CD4-positive, alpha-beta T cell treated with Interleukin-4 for 4 hours (primary cell): ENCODE measurements at regions not wholly inside any gene's neighbourhood (a gene's known extent, or its start where the extent isn't known, plus 50 kb on each side); places are given as distances from the start of the nearest gene placed in this dataset.
"Not testable (repeated sequence)": the region's sequence is repeated elsewhere in the genome, so short reads cannot be mapped to it uniquely, and the experiment has no call there.

Experiments used
- DNase-seq: peaks from one replicate; pipeline ENCODE4 v3.0.0-alpha.2; 2020

DNA sequence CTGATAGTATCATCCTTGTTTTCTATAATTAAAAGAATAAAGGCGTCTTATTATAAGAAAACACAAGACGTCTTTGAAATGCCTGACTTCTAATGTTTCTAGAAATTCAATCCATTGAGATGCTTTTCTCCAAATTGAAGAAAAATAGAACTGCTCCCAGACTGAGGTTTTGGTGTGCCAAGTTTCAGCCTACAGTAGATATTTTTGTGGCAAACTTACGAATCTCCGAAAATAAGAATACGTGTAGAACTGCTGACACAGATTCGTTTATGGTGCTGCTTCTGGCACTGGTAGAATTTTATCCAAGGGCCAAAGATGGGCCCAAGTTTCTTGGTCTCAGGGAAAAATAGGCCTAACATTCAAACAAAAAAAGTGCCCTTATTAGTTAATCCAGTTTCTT is 554.5 kb upstream of the NR5A2 start:
- DNase-seq: no peak

DNA sequence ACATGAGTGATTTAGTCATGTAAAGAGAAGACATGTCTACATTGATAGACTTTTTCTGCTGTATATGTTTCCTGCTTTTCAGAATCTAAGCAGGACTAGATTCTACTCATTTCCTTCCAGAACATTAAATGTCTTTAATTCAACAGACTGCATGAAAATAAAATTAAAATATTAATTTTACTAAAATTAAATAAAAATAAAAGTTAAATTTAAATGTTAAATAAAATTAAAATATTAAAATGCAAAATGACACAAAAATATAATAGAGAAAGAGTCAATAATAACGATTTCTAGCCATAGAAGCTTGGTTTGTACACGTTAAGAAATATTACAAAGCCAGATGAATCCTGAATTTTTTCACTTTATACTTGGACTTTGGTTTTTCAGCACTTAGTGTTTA is 552.8 kb upstream of the NR5A2 start:
- no peak for DNase-seq

DNA sequence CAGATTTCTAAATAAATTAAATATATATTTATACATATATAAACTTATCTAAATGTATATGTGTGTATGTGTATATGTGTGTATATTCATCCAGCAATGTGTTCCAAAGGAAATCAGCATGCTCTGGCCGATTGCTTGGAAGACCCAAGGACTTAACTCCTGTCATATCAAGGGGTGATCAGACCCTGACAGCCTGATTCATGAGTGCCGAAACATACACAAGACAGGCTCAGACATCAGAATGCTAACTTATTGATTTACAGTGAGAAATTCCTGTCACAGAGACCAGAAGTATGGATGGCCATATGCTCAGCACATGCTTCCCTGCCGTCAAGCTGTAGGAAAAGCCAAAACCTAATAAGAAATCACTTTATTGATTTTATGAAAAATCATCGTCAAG is 545.1 kb upstream of the NR5A2 start:
- no peak for DNase-seq

DNA sequence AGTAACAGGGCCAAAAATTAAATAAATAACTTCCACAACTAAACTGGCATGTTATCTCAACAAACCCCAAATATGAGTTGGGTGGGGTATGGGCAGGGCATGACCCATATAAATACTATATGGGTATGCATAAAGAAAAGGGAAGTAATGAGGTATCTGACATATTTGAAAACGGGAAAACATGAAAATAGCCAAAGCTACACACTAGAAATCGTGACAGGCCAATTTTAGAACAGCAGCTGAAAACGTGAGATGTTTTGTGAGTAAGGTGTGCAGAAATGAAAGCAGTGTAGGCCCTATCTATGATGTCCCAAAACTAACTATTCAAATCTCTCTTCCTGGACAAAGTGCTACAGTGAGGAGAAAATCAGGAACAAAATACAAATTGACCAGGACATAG is 537.9 kb upstream of the NR5A2 start:
- DNase-seq: no peak

DNA sequence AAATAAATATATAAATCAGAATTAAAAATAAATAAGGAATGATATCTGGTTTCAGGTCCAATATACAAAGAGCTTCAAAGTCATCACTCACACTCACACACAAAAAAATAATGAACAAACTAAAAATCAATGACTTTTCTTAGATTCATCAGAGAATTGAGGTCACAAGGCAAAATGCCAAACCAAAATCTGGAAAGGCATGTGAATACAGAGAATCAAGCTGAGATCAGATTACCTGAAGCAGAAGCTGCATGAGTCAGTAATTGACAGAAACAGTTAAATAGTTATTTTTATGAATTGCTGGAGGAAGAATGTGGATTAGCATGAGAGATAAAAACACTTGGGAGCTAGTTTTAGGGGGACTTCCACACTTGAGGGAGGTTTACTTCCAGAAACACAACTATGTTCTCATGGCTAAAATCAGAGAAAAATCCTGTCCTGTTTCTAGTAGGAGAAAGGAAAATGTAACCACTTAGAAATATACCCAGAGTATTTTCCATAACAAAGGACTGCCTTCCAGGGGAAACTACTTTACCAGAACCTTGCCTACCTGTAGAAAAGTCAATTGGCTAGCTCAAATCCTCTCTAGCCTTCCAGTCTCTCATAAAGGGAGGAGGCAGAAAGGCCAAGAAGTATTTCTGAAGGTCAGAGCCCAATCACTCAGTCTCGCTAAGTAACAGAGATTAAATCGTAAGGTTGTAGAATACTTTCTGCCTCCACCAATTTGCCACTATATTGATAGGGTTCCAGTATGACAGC is 536.6 kb upstream of the NR5A2 start:
- no peak for DNase-seq

DNA sequence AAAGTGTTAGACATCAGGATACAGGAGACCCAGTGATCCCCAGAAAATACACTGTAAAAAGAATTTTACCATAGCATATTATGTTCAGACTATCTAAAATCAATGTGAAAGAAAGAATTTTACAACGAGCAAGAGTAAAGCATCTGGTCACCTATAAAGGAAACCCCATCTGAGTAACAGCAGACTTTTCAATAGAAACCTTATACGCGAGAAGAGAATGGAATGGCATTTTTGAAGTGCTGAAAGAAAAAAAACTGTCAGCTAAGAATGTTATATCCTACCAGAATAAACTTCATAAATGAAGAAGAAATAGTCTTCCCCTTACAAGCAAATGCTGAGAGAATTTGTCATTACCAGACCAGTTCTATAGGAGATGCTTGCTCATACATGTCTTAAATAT is 532.1 kb upstream of the NR5A2 start:
- no peak for DNase-seq

DNA sequence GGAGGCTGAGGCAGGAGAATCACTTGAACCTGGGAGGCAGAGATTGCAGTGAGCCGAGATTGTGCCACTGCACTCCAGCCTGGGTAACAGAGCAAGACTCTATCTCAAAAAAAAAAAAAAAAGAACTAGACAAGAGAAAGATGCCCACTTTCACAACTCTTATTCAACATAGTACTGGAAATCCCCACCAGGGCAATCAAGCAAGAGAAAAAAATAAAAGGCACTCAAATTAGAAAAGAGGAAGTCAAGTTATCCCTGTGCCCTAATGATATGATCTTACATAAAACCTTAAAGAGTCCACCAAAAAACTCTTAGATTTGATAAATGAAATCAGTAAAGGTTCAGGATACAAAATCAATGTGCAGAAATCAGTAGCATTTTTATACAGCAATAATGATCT is 528.7 kb upstream of the NR5A2 start:
- not testable (repeated sequence) for DNase-seq

DNA sequence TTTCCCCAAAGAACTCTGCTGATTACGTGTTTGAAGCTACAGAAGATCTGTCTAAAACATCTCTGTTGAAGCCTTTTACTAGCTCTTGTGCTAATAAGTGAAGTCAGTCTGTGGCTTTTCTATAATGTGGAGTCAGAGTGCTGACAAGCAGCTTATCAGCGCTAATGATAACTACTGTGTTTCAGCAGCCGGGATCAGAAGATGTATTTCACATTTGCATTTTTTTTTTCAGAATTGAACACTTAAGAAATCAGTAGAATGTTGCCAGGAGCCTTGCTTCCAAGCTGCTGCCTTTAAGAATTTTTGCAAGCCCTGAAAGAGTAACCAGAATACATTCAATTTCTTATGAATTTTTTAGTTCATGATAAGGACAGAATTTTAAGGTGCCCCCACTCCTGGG is 519.4 kb upstream of the NR5A2 start:
- DNase-seq: no peak

DNA sequence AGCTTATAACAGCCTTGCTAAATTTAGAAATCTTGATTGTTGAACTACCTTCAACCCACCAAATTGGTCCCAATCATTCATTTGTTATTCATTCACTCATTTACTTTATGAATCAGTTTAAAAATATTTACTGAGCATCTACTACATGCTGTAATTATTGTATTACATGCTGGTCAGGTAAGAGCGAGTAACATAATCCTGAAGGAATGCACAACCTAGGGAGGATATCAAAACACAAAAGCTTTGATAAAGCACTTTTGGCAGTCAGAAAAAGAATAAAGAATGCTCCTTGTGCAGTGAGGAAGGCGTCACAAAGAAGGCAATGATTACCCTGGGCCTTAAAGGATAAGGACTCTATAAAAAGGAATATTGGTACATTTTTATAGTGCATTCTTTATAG is 518.9 kb upstream of the NR5A2 start:
- DNase-seq: no peak

DNA sequence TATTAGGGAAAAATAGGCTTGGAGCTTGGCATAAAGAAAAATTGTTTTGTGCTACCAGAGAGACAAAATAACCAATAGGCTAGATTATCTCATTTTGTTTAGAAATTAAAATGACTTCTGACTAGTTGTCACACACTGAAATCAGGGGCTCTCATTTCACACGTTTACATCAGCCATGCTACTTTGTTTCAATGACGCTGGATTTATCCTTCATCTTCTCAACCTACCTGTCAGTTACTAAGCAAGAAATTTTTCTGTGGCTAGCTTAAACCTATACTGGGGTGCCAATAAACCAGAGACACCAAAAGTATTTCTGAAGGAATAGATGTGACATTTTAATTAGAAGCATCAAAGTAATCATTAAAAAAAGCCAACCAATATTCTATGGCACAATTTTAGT is 518.1 kb upstream of the NR5A2 start:
- DNase-seq: no peak

DNA sequence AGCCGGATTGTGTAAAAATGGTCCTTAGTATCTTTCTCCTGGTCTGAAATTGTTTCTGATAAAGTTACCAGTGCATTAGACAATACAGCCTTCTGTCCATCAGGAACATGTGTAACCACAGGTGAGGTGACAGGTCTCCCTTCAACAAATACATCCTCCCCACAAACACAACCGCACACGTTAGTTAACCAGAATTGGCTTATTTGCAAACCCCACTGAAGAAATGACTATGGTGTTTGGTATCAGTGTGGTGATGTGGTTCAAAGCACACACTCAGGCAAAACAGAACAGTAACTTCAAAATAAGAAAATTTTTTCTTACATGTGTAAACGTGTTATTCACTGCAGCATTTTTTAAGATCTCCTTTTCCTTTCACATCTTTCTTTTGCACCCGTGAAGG is 517.2 kb upstream of the NR5A2 start:
- DNase-seq: no peak

DNA sequence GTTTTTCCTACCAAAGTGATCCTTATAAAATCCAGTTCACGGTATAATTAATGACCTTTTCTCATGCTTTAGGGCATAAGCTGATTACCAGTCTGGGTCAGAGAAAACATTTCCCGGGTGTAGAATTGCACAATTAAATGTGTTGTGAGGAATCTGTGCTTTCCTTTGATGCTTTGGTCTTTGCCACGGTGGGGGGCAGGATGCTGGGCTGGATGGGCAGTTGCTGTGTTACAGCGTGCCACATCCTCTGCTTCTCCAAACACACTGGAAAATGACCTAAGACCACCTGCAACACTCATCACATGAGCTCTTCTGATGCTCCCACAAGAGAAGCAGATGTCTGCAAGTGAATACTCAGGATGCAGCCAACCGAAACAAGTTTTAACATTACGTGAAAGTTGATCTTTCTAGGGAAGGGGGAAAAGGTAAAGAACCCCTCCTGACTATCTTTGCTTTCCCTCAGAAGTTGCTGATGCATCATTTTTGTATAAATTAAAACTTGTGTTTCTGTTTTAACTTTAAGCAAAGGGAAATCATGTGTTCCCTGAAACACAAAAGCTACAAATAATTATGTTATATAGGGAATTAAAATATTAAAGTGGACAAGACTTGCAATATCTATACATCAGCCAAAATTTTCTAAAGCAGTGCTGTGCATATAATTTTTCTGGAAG is 515.3 kb upstream of the NR5A2 start:
- DNase-seq: no peak

DNA sequence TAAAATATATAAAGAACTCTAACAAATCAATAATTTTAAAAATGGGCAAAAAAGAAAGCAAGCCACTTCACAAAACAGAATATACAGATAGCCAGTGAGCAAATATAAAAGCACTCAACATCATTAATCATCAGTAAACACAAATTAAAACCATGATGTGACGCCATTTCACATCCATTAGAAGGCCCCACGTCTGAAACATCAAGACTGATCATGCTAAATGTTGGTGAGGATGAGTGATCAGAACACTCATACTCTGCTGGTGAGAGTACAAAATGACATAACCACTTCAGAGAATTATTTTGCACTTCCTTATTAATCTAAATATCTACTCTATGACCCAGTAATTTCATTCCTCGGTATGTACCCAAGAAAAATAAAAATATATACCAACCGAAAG is 512.2 kb upstream of the NR5A2 start:
- DNase-seq: no peak

DNA sequence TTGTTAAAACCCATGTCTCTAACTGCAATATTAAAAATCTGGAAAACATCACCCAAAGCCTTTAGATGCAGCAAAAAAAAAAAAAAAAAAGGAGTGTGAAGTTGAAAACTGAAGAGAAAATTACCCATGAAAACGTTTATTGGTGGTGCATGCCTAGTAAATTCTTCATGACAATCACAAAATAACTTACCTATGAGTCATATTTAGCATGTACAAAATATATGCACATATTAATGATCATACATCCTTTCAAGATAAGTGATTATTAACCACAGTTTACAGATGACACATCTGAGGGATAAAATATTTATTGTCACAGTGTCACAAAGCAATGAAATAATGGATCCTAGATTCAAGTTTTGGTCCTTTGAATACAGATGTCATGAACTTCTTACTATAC is 505.2 kb upstream of the NR5A2 start:
- DNase-seq: no peak

DNA sequence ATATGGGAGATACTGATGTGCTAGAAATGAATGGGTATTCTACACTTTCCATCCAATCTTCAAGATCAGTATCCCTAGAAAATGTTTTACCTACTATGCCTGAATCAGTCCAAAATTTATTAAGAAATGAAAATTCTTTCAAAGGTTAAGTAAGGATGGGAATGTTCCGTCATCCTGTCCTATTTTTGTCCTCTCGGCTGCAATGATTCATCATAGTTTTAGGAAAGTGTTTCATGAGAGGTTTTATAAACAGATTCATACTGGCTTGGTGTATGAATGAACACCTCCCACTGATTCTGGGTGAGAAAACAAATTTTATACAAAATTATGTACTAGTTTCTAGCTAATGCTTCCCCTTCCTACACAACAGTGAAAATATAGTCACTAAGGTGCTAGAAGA is 504.6 kb upstream of the NR5A2 start:
- DNase-seq: no peak

DNA sequence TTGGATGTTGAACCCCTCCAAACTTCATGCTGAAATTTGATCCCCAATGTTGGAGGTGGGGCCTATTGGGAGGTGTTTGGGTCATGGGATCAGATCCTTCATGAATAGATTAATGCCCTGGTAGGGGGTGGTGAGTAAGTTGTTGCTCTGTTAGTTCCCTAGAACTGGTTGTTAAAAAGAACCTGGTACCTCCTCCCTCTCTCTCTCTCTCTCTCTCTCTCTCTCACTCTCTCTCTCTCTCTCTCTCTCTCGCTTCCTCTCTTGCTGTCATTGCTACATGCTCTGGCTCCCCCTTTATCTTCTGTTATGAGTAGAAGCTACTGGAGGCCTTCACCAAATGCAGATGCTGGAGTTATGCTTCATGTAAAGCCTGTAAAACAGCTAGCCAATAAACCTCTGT is 498.2 kb upstream of the NR5A2 start:
- no peak for DNase-seq

DNA sequence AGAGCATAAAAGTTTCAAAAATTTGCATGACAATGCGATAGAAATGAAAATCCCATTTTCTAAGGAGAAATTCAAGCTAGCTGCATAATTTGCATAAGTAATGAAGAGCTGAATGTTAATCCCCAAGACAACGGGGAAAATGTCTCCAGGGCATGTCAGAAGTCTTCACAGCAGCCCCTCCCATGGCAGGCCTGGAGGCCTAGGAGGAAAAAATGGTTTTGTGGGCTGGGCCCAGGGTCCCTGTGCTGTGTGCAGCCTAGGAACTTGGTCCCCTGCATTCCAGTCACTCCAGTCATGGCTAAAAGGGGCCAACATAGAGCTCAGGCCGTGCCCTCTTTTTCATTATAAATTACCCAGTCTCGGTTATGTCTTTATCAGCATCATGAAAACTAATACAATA is 494.1 kb upstream of the NR5A2 start:
- not testable (repeated sequence) for DNase-seq

DNA sequence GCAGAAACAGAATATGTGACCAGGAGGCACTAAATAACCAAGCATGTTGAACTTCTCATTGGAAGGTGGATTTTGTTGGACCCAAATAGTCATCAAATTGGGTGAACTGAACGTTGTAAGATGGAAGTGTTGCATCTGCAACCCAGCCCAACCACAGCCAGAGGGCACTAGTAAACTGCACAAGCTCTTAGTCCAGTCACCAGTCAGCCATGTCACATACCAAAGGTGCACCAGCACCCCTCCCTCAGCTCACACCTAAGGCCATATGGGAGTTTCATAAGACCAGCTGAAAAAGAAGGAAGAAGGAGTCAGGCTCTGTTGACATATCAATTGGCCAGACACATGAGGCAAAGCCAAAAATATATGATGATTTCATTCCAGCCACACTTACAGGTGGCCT is 481.7 kb upstream of the NR5A2 start:
- no peak for DNase-seq

DNA sequence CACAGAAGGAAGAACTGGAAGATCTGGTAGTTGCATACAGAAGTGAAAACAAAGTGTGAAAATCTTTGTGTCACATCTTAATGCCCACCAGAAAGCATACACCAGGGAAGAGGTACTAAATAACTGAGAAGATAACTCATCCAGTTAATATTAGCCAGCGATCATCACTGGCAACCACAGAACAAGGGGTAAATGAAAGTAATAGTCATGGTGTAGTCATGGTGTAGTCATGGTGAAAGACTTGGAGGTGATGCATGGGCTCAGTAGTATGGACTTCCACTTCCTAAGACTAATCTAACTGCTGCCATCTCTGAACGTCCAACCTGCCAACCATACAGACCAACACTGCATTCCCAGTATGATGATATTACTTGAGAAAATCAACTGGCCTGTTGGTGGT is 481.2 kb upstream of the NR5A2 start:
- DNase-seq: no peak

DNA sequence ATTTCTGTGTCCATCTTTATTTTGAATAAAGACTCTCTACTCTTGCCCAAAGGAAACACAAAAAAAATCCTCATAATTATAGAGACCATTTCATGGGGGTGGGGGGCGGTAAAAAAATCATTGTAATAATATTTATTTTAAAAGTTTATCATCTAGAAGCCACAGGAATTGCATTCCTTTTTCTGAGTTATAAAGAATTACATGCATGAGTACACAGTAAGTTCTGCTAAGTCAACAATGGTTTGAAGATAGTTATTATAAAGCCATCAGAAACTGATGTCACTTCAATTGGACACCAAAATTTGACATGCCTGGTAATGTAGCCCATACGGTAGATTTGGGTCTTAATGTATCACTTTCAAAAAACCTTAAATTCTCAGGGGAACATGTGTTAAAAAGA is 478.1 kb upstream of the NR5A2 start:
- DNase-seq: no peak

DNA sequence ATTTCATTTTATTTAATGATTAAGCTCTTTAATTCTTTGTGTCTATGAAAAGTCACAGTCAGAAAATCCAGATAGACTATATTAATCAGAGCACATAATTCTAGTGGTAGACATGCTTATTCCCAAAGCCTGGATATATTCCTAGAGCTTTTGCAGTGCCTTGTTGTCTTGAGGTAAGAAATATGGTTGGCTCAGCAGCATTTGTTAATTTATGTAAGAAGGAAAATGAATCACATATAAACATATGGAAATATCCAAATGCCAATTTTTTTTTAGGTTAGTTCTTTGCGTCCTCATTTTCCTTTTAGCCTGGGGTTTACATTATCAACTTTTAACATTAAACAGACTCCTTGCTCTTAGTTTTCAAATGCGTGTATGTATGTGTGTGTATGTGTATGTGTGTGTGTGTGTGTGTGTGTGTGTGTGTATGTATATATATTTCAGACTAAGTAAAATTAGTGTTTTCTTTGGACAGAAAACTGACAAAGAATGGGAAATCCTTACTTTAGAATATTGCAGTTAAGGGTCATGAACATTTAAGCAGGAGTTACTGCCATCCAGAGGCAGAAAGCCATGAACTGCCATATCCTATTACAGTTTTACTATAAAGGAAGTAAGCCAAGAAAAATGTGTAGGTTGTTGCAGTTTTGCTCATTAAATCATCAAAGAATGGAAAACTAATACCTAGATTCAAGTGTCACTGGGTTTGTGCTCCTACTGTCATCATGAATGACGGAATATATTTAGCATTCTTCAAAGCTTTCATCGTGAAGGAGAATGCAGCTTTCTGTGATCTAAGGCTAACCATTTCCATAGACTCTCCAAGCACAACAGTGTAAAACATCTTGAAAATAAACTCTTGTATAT is 477.1 kb upstream of the NR5A2 start:
- DNase-seq: no peak

DNA sequence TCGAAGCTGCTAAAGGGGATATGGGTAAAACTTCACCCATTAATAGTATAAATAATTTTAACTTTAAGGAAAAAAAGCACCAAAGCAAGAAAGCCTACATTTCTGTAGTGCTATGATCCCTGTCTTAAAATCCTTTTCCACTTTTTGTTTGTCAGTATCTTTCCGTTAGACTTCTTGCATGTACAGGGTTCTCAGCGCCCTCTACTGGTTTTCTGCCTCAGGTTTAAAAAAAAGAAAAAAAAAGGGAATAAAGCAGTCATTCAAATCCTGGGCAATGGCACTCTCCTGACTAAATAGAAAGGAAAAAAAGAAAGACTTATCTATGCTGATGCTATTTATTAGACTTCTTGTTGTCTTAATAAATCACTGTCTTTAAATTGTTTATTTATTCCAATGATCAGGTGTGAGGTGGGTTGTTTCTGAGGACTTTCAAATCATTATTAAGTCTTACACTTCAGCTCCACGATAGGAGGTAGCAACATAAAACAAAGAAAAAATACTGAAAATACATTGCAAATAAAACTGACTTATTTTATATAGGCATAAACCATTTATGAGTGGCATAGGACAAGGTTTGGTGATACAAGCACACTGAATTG is 475.4 kb upstream of the NR5A2 start:
- peak; percentile 24 for DNase-seq

DNA sequence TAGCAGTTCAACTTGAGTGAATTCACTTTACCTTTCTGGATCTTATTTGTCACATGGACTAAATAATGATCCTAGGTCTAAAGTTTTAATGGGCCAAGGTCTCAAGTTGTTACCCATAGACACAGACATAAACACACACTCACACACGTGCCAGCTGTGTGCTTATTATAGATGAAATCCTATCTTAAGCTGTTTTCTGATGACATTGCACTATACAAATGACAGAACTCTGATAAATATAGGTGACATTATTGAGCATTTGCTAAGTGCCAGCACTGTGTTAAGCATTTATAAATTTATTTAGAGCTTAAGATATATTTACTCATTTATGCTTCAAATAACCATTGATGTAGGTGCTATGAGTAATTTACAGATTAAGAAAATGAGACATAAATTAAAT is 474.4 kb upstream of the NR5A2 start:
- DNase-seq: no peak

DNA sequence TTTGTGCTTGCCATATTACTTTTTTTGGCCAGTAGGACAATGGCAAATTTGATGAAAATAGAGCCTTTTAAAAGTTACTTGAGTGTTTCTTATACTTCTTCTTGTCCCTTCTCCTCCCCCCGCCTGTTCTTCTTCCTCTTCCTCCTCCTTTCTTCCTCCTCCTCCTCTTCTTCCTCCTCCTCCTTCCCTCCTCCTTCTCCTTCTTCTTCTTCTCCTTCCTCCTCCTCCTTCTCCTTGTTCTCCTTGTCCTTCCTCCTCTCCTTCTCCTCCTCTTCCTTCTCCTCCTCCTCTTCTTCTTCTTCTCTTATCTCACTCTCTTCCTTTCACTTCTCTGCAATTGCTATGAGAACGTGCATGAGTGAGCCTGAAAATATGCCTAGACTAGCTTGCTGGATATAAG is 466.2 kb upstream of the NR5A2 start:
- DNase-seq: no peak
